A549 (cell line): ENCODE measurements at regions not wholly inside any gene's neighbourhood (a gene's known extent, or its start where the extent isn't known, plus 50 kb on each side); places are given as distances from the start of the nearest gene placed in this dataset.

ENCODE experiments used
- ATAC-seq, 2 experiments: fragments of 200-7000 bp in 1 of 2; fragments of >200 bp in 1 of 2; cut with Nextera tagmentation in 1 of 2; cut with Tn5 transposase in 1 of 2; 3 replicates each; pipeline versions ENCODE4 v1.8.0 to v1.9.1; 2018 to 2020; ENCODE audit warnings: mild to moderate bottlenecking in 1 of 2, moderate library complexity in 1 of 2
- CTCF ChIA-PET: fragments of 300-600 bp; sonication (Branson Sonifier 250); formaldehyde crosslinking; extraction: SDS; loops from one replicate; lab custom pipeline; 2021; ENCODE audit warnings: antibody characterized with exemption, inconsistent platforms; lab: Yijun Ruan, JAX
- POLR2A ChIA-PET: fragments of 350-600 bp; formaldehyde crosslinking; extraction: SDS; loops from one replicate; lab custom pipeline; 2021; ENCODE audit warnings: antibody characterized with exemption, inconsistent platforms; lab: Yijun Ruan, JAX
- DNase-seq, 2 experiments: peaks; one replicate each; pipeline versions ENCODE4 v3.0.0 to v3.0.0-alpha.2; 2011 to 2016; ENCODE audit warnings: low read depth in 1 of 2, low spot score in 1 of 2
- FAIRE-seq: peaks from 2 replicates; lab custom pipeline; 2011; peaks lifted over from hg19 to GRCh38; lab: Jason Lieb, UNC
- H3K27ac ChIP-seq, 2 experiments: fragments of >200 bp; sonication (Bioruptor Twin); formaldehyde crosslinking; 3 replicates each; pipeline ENCODE4 v1.5.1; 2016 to 2017
- H3K4me1 ChIP-seq: fragments of >200 bp; sonication (Bioruptor Twin); formaldehyde crosslinking; 3 replicates; pipeline ENCODE4 v1.6.1; 2016
- H3K4me2 ChIP-seq: fragments of >200 bp; sonication (Bioruptor Twin); formaldehyde crosslinking; 3 replicates; pipeline ENCODE4 v1.6.1; 2016
- H3K4me3 ChIP-seq: fragments of >200 bp; sonication (Bioruptor Twin); formaldehyde crosslinking; 3 replicates; pipeline ENCODE4 v1.5.1; 2016
- H3K9me3 ChIP-seq: fragments of >200 bp; sonication (Bioruptor Twin); formaldehyde crosslinking; 3 replicates; pipeline ENCODE4 v1.6.1; 2016
- CHD4 ChIP-seq: fragments of 200-600 bp; sonication (generic); IDR thresholded peaks from 2 replicates; pipeline ENCODE4 v1.6.1; 2016; ENCODE audit warnings: antibody characterized with exemption, mild to moderate bottlenecking, borderline replicate concordance
- E2F6 ChIP-seq: IDR thresholded peaks from 2 replicates; pipeline ENCODE4 v1.6.1; 2012; ENCODE audit warnings: low read depth, borderline replicate concordance
- EHF ChIP-seq: fragments of 250-450 bp; sonication (Bioruptor Pico); IDR thresholded peaks from 2 replicates; pipeline ENCODE4 v1.5.0; 2020; ENCODE audit warnings: mild to moderate bottlenecking
- FOSB ChIP-seq: fragments of 250-450 bp; sonication (Bioruptor Pico); IDR thresholded peaks from 2 replicates; pipeline ENCODE4 v1.5.0; 2020; ENCODE audit warnings: mild to moderate bottlenecking, moderate library complexity
- HEYL ChIP-seq: fragments of 250-450 bp; sonication (Bioruptor Pico); IDR thresholded peaks from 2 replicates; pipeline ENCODE4 v1.8.0; 2021; ENCODE audit warnings: mild to moderate bottlenecking, moderate library complexity
- HMGXB4 ChIP-seq: fragments of 250-450 bp; sonication (Bioruptor Pico); IDR thresholded peaks from 2 replicates; pipeline ENCODE4 v1.5.0; 2021; ENCODE audit warnings: mild to moderate bottlenecking, moderate library complexity, borderline replicate concordance
- HOXB13 ChIP-seq: fragments of 250-450 bp; sonication (Bioruptor Pico); IDR thresholded peaks from 2 replicates; pipeline ENCODE4 v1.5.0; 2020; ENCODE audit warnings: low read depth, mild to moderate bottlenecking, moderate library complexity
- KDM5A ChIP-seq: fragments of 200-600 bp; sonication (generic); IDR thresholded peaks from 2 replicates; pipeline ENCODE4 v1.6.1; 2016; ENCODE audit warnings: antibody characterized with exemption, mild to moderate bottlenecking
- MAFK ChIP-seq: fragments of 450-650 bp; IDR thresholded peaks from 2 replicates; pipeline ENCODE4 v1.6.1; 2014; ENCODE audit not compliant: partially characterized antibody
- MAX ChIP-seq: IDR thresholded peaks from 2 replicates; pipeline ENCODE4 v1.6.1; 2012
- MAZ ChIP-seq: fragments of 150-350 bp; IDR thresholded peaks from 2 replicates; pipeline ENCODE4 v1.6.1; 2014; ENCODE audit warnings: antibody characterized with exemption, low read depth, low read length, borderline replicate concordance
- PBX3 ChIP-seq: IDR thresholded peaks from 2 replicates; pipeline ENCODE4 v1.6.1; 2012
- POLR2A ChIP-seq: IDR thresholded peaks from 2 replicates; pipeline ENCODE4 v1.6.1; 2012; ENCODE audit warnings: mild to moderate bottlenecking, low read length
- RAD21 ChIP-seq, 2 experiments: fragments of >200 bp in 1 of 2; sonication (Bioruptor Twin) in 1 of 2; formaldehyde crosslinking in 1 of 2; IDR thresholded peaks in 1 of 2; conservative IDR thresholded peaks in 1 of 2; 2 replicates in 1 of 2; 3 replicates in 1 of 2; pipeline ENCODE4 v1.6.1; 2012 to 2018; ENCODE audit warnings: inconsistent platforms in 1 of 2
- RARB ChIP-seq: fragments of 250-450 bp; sonication (Bioruptor Pico); IDR thresholded peaks from 2 replicates; pipeline ENCODE4 v1.8.0; 2021; ENCODE audit warnings: mild to moderate bottlenecking, moderate library complexity
- RFX5 ChIP-seq: fragments of 450-650 bp; IDR thresholded peaks from 2 replicates; pipeline ENCODE4 v1.7.1; 2014; ENCODE audit warnings: antibody characterized with exemption, mild to moderate bottlenecking, moderate library complexity
- ZC3H11A ChIP-seq: fragments of 450-650 bp; IDR thresholded peaks from 2 replicates; pipeline ENCODE4 v1.6.1; 2014; ENCODE audit warnings: antibody characterized with exemption, mild to moderate bottlenecking
- ZNF302 ChIP-seq: fragments of 250-450 bp; sonication (Bioruptor Pico); IDR thresholded peaks from 2 replicates; pipeline ENCODE4 v1.9.0; 2021; ENCODE audit warnings: inconsistent platforms, mild to moderate bottlenecking, moderate library complexity
- WGBS: methylation state at CpG from one replicate; pipeline ENCODE4 v1.1.6; 2017; ENCODE audit errors: missing lambda C conversion rate; 5-methylcytosine and 5-hydroxymethylcytosine counted together

- H3K27ac ChIP-seq = no peak overlapping the region
- no peak for DNase-seq
- H3K4me2 ChIP-seq = no peak overlapping the region
- ChIA-PET CTCF (no interaction called here), POLR2A (no interaction called here)
- no peak overlapping the region for H3K4me3 ChIP-seq
- no peak for TF ChIP-seq ZNF302 (CRISPR knock-in tag)
- TF ChIP-seq RFX5 = no peak
- TF ChIP-seq E2F6 = no peak
- no peak for TF ChIP-seq PBX3
- no peak for TF ChIP-seq HOXB13 (CRISPR knock-in tag)
- 81% methylated on average over 3 of the region's 3 CpGs for WGBS
- ATAC-seq = no peak
- FAIRE-seq = no peak
- H3K4me1 ChIP-seq = no peaks in the 10 kb centered on the region
- H3K9me3 ChIP-seq = no peaks in the 10 kb centered on the region
Measured at GRCh38 chr3:182728238-182728637, 65.1 kb upstream of the ATP11B start.

- TF ChIP-seq RAD21 (conservative IDR thresholded peaks at IDR 0.05 in 1 of 2, IDR thresholded peaks at IDR 0.05 in 1 of 2) (no peak), MAFK (no peak)
- FAIRE-seq (no peak), DNase-seq (no peak), ATAC-seq (no peak)
- Histone ChIP-seq H3K9me3 (no peaks in the 10 kb centered on the region), H3K4me1 (no peaks in the 10 kb centered on the region), H3K4me2 (peak overlapping the region; percentile 41; the same call in 1 of the 3 replicates), H3K27ac (no peak overlapping the region), H3K4me3 (no peak overlapping the region)
- POLR2A ChIA-PET = no interaction called here
- CTCF ChIA-PET = interaction anchor here (0.6 to 1.8 kb wide), 2 partner anchors 13 to 20 kb away, joined by 3 to 5 read pairs; no protein-coding TSS in a partner anchor
- WGBS = 71% methylated on average over 19 of the region's 19 CpGs
Measured at GRCh38 chr3:182729903-182730674, 63.2 kb upstream of the ATP11B start.

GRCh38 chr3:182730675-182731042 lies 62.6 kb upstream of the ATP11B start:
- TF ChIP-seq RARB (CRISPR knock-in tag) = no peak
- no peak for TF ChIP-seq FOSB (CRISPR knock-in tag)
- TF ChIP-seq EHF = no peak
- no peak for TF ChIP-seq HEYL (CRISPR knock-in tag)
- no peak for TF ChIP-seq HMGXB4 (CRISPR knock-in tag)
- TF ChIP-seq ZC3H11A = no peak
- TF ChIP-seq CHD4 = no peak
- no peak for TF ChIP-seq POLR2A
- no peak for TF ChIP-seq KDM5A
- TF ChIP-seq MAZ = no peak
- TF ChIP-seq MAX = no peak
- TF ChIP-seq ZNF302 (CRISPR knock-in tag) = no peak
- TF ChIP-seq E2F6 = no peak
- no peak for DNase-seq
- CTCF ChIA-PET = interaction anchor here (0.6 to 1.8 kb wide), 2 partner anchors 14 to 21 kb away, joined by 3 to 5 read pairs; no protein-coding TSS in a partner anchor
- Histone ChIP-seq H3K9me3 (no peaks in the 10 kb centered on the region), H3K4me2 (peak overlapping the region; percentile 41; the same call in 1 of the 3 replicates), H3K27ac (no peak overlapping the region), H3K4me1 (no peaks in the 10 kb centered on the region), H3K4me3 (no peak overlapping the region)
- 85% methylated on average over 1 of the region's 1 CpG for WGBS
- POLR2A ChIA-PET = no interaction called here
- ATAC-seq = no peak
- no peak for FAIRE-seq
